IMR-90 (cell line): ENCODE measurements at regions not wholly inside any gene's neighbourhood (a gene's known extent, or its start where the extent isn't known, plus 50 kb on each side); places are given as distances from the start of the nearest gene placed in this dataset.

Experiments used
- ATAC-seq: fragments of 200-7000 bp; cut with Tn5 transposase; 2 replicates; pipeline ENCODE4 v1.9.1; 2020; ENCODE audit warnings: low read depth, mild to moderate bottlenecking, moderate library complexity
- BruUV-seq: library from RNA; stranded (reverse); fragments of 400-500 nt; replicated peaks from 2 replicates; lab custom pipeline; 2021; lab: Mats Ljungman, UMichigan
- CTCF ChIA-PET: fragments of 300-600 bp; formaldehyde crosslinking; extraction: SDS; loops from one replicate; lab custom pipeline; 2021; ENCODE audit warnings: antibody characterized with exemption; lab: Yijun Ruan, JAX
- POLR2A ChIA-PET: fragments of 300-600 bp; sonication (Branson Sonifier 250); formaldehyde crosslinking; loops from one replicate; lab custom pipeline; 2022; ENCODE audit warnings: antibody characterized with exemption; ENCODE audit not compliant: unreplicated experiment; lab: Charles Lee
- DNase-seq: peaks from one replicate; pipeline ENCODE4 v3.0.0; 2013
- H2AFZ ChIP-seq: replicated peaks from 2 replicates; pipeline ENCODE3; 2013; ENCODE audit warnings: low read length, mild to moderate bottlenecking; ENCODE audit not compliant: poor library complexity
- H2AK5ac ChIP-seq: 2 replicates; pipeline ENCODE4 v1.6.1; 2013; ENCODE audit warnings: low read depth, low read length, inconsistent platforms
- H2AK9ac ChIP-seq: replicated peaks from 2 replicates; pipeline ENCODE3; 2013; ENCODE audit warnings: mild to moderate bottlenecking, low read depth, low read length, moderate library complexity; ENCODE audit not compliant: poor library complexity
- H2BK120ac ChIP-seq: 2 replicates; pipeline ENCODE4 v1.6.1; 2013; ENCODE audit warnings: low read depth, low read length, inconsistent platforms
- H2BK15ac ChIP-seq: 3 replicates; pipeline ENCODE4 v1.6.1; 2013; ENCODE audit warnings: low read depth, low read length, inconsistent platforms
- H2BK20ac ChIP-seq: 2 replicates; pipeline ENCODE4 v1.6.1; 2013; ENCODE audit warnings: low read depth, mild to moderate bottlenecking, inconsistent platforms, low read length, moderate library complexity
- H2BK5ac ChIP-seq: 2 replicates; pipeline ENCODE4 v1.6.1; 2013; ENCODE audit warnings: mild to moderate bottlenecking, low read depth, low read length, inconsistent platforms; ENCODE audit not compliant: poor library complexity, severe bottlenecking
- H3K14ac ChIP-seq: replicated peaks from 2 replicates; pipeline ENCODE4 v1.6.1; 2013; ENCODE audit warnings: low read depth, low read length, inconsistent platforms
- H3K18ac ChIP-seq: 2 replicates; pipeline ENCODE4 v1.6.1; 2013; ENCODE audit warnings: low read depth, low read length, control low read depth
- H3K23ac ChIP-seq: 2 replicates; pipeline ENCODE4 v1.6.1; 2013; ENCODE audit warnings: low read depth, low read length, inconsistent platforms
- H3K27ac ChIP-seq: 2 replicates; pipeline ENCODE4 v1.5.1; 2013; ENCODE audit warnings: mild to moderate bottlenecking, control low read depth, low read length; ENCODE audit not compliant: insufficient read depth
- H3K27me3 ChIP-seq: 2 replicates; pipeline ENCODE4 v1.6.1; 2013; ENCODE audit warnings: low read length; ENCODE audit not compliant: control insufficient read depth, insufficient read depth
- H3K36me3 ChIP-seq: 2 replicates; pipeline ENCODE4 v1.6.1; 2013; ENCODE audit warnings: low read length, mixed read lengths; ENCODE audit not compliant: control insufficient read depth, insufficient read depth
- H3K4ac ChIP-seq: 2 replicates; pipeline ENCODE4 v1.6.1; 2013; ENCODE audit warnings: low read depth, low read length, inconsistent platforms
- H3K4me1 ChIP-seq: 2 replicates; pipeline ENCODE4 v1.6.1; 2013; ENCODE audit warnings: low read length, mixed read lengths; ENCODE audit not compliant: control insufficient read depth, insufficient read depth
- H3K4me2 ChIP-seq: 2 replicates; pipeline ENCODE4 v1.6.1; 2013; ENCODE audit warnings: low read depth, mild to moderate bottlenecking, control low read depth, low read length, moderate library complexity
- H3K4me3 ChIP-seq: 2 replicates; pipeline ENCODE4 v1.5.1; 2013; ENCODE audit warnings: low read depth, mild to moderate bottlenecking, control low read depth, low read length, moderate library complexity; ENCODE audit not compliant: insufficient read depth
- H3K56ac ChIP-seq: 2 replicates; pipeline ENCODE4 v1.6.1; 2013; ENCODE audit warnings: low read length, inconsistent platforms; ENCODE audit not compliant: insufficient read depth; ENCODE audit errors: extremely low read depth
- H3K79me1 ChIP-seq, 2 experiments: 2 replicates each; pipeline ENCODE4 v1.6.1; 2013; ENCODE audit warnings: low read length in 2 of 2, inconsistent platforms in 1 of 2, low read depth in 1 of 2
- H3K9ac ChIP-seq: 2 replicates; pipeline ENCODE4 v1.6.1; 2013; ENCODE audit warnings: low read depth, low read length, control low read depth
- H3K9me1 ChIP-seq: 2 replicates; pipeline ENCODE4 v1.6.1; 2013; ENCODE audit warnings: low read length, inconsistent platforms; ENCODE audit not compliant: insufficient read depth
- H3K9me3 ChIP-seq: 2 replicates; pipeline ENCODE4 v1.6.1; 2013; ENCODE audit warnings: low read length; ENCODE audit not compliant: control insufficient read depth, insufficient read depth
- H4K20me1 ChIP-seq: 2 replicates; pipeline ENCODE4 v1.6.1; 2013; ENCODE audit warnings: low read length, inconsistent platforms; ENCODE audit not compliant: insufficient read depth
- H4K5ac ChIP-seq: 2 replicates; pipeline ENCODE4 v1.6.1; 2013; ENCODE audit warnings: mild to moderate bottlenecking, low read depth, low read length, control low read depth
- H4K8ac ChIP-seq, 2 experiments: 2 replicates each; pipeline ENCODE4 v1.6.1; 2013; ENCODE audit warnings: low read depth in 2 of 2, low read length in 2 of 2, control low read depth in 1 of 2, inconsistent platforms in 1 of 2
- H4K91ac ChIP-seq: 2 replicates; pipeline ENCODE4 v1.6.1; 2013; ENCODE audit warnings: low read depth, low read length, inconsistent platforms; ENCODE audit not compliant: insufficient read depth
- CHD1 ChIP-seq: IDR thresholded peaks from 2 replicates; pipeline ENCODE4 v1.6.1; 2012; ENCODE audit warnings: low read depth, low read length, improper control_type of control experiment
- MAFK ChIP-seq: IDR thresholded peaks from 2 replicates; pipeline ENCODE4 v1.6.1; 2012; ENCODE audit warnings: low read depth, low read length, improper control_type of control experiment
- MAZ ChIP-seq: IDR thresholded peaks from 2 replicates; pipeline ENCODE4 v1.6.1; 2012; ENCODE audit warnings: low read depth, mild to moderate bottlenecking, low read length, improper control_type of control experiment, moderate library complexity, borderline replicate concordance
- NFE2L2 ChIP-seq: fragments of 150-350 bp; IDR thresholded peaks from 2 replicates; pipeline ENCODE4 v1.6.1; 2016; ENCODE audit warnings: low read depth, mild to moderate bottlenecking, low read length
- POLR2A ChIP-seq: IDR thresholded peaks from 2 replicates; pipeline ENCODE4 v1.6.1; 2012; ENCODE audit warnings: mild to moderate bottlenecking, low read depth, low read length
- RFX5 ChIP-seq: IDR thresholded peaks from 2 replicates; pipeline ENCODE4 v1.8.0; 2012; ENCODE audit warnings: low read depth, mild to moderate bottlenecking, low read length, moderate library complexity
- SMC3 ChIP-seq: fragments of 150-350 bp; IDR thresholded peaks from 2 replicates; pipeline ENCODE4 v1.6.1; 2016; ENCODE audit warnings: low read depth, mild to moderate bottlenecking, antibody characterized with exemption, low read length, moderate library complexity
- WGBS, 2 experiments: methylation state at CpG; one replicate each; pipeline versions ENCODE4 v1.1.5 to v1.1.7; 2013; ENCODE audit warnings: missing lambda C conversion rate in 2 of 2; ENCODE audit not compliant: insufficient read length in 1 of 2; ENCODE audit errors: extremely low coverage in 2 of 2; 5-methylcytosine and 5-hydroxymethylcytosine counted together
- dilution Hi-C: fragments of 300-500 bp; cut with HindIII; formaldehyde crosslinking; loops from one replicate; pipeline ENCODE4 v1.14.3; 2018; ENCODE audit warnings: low sequenced_read_pairs; ENCODE audit not compliant: unreplicated experiment
- in situ Hi-C: fragments of 300-500 bp; cut with MboI; formaldehyde crosslinking; loops from 3 replicates; pipeline ENCODE4 v1.14.3; 2019; ENCODE audit warnings: low sequenced_read_pairs, inconsistent platforms, mixed read lengths
- intact Hi-C: fragments of 100-400 bp; cut with micrococcal nuclease; formaldehyde crosslinking; loops from 2 replicates; pipeline ENCODE4 v1.10.0; 2022
- TF ChIP-seq, protein P1 (sequence below): conservative IDR thresholded peaks from 2 replicates; pipeline ENCODE4 v1.5.1; 2012; ENCODE audit warnings: mild to moderate bottlenecking, low read depth, low read length, improper control_type of control experiment
- TF ChIP-seq, protein P2 (sequence below): fragments of 150-350 bp; IDR thresholded peaks from 2 replicates; pipeline ENCODE4 v1.6.1; 2017; ENCODE audit warnings: mild to moderate bottlenecking, antibody characterized with exemption, low read length, low read depth
- TF ChIP-seq, protein P3 (sequence below): fragments of 150-350 bp; IDR thresholded peaks from 2 replicates; pipeline ENCODE4 v1.6.1; 2016; ENCODE audit warnings: low read depth, mild to moderate bottlenecking, low read length, moderate library complexity, borderline replicate concordance

DNA sequence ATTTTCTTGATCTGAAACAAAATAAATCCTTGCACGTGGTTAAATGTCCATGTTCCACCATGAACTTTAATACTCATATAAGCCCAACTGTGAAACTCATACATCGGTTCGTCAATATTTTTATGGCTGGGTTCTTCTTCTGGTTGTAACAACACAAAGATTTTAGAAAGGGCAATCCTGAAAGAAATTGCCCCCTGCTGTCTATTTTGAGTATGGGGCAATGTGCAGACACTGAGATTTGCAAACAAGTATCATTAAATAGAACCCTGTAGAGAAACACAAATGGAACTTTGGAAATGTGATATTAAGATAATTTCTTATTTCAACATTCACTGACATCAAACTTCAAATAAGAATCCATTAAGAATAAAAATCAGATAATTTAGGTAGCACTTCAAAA is 80.2 kb upstream of the PHACTR1 start:
- no TSS peak for BruUV-seq
- H2AK9ac ChIP-seq, result no peak overlapping the region
- H2BK120ac ChIP-seq, result no peak overlapping the region
- no peak overlapping the region for H3K4me2 ChIP-seq
- H2AFZ ChIP-seq, result no peak overlapping the region
- H3K18ac ChIP-seq, result no peak overlapping the region
- ATAC-seq, result no peak
- no peaks in the 10 kb centered on the region for H3K9me1 ChIP-seq
- H2AK5ac ChIP-seq, result no peak overlapping the region
- no peak overlapping the region for H3K9ac ChIP-seq
- H2BK20ac ChIP-seq, result no peak overlapping the region
- dilution Hi-C loops, result no loop called here
- H3K56ac ChIP-seq, result no peak overlapping the region
- H3K14ac ChIP-seq, result no peak overlapping the region
- H3K4ac ChIP-seq, result no peak overlapping the region
- no peak overlapping the region for H4K91ac ChIP-seq
- no peaks in the 10 kb centered on the region for H3K79me1 ChIP-seq
- no peak overlapping the region for H2BK5ac ChIP-seq
- no peak overlapping the region for H2BK15ac ChIP-seq
- no peak overlapping the region for H3K4me3 ChIP-seq
- DNase-seq, result no peak
- no peaks in the 10 kb centered on the region for H3K36me3 ChIP-seq
- no peaks in the 10 kb centered on the region for H3K9me3 ChIP-seq
- H3K4me1 ChIP-seq, result no peaks in the 10 kb centered on the region
- POLR2A ChIA-PET, result no interaction called here
- in situ Hi-C loops, result loop anchor here (25.0 kb wide), 1 partner anchor 251 kb away; no protein-coding TSS in a partner anchor
- no peak overlapping the region for H3K27ac ChIP-seq
- intact Hi-C loops, result loop anchor here (10.0 kb wide), 1 partner anchor 698 kb away; no protein-coding TSS in a partner anchor
- no peak overlapping the region for H3K23ac ChIP-seq
- H3K27me3 ChIP-seq, result no peaks in the 10 kb centered on the region
- no peak overlapping the region for H4K5ac ChIP-seq
- TF ChIP-seq, protein P1, sequence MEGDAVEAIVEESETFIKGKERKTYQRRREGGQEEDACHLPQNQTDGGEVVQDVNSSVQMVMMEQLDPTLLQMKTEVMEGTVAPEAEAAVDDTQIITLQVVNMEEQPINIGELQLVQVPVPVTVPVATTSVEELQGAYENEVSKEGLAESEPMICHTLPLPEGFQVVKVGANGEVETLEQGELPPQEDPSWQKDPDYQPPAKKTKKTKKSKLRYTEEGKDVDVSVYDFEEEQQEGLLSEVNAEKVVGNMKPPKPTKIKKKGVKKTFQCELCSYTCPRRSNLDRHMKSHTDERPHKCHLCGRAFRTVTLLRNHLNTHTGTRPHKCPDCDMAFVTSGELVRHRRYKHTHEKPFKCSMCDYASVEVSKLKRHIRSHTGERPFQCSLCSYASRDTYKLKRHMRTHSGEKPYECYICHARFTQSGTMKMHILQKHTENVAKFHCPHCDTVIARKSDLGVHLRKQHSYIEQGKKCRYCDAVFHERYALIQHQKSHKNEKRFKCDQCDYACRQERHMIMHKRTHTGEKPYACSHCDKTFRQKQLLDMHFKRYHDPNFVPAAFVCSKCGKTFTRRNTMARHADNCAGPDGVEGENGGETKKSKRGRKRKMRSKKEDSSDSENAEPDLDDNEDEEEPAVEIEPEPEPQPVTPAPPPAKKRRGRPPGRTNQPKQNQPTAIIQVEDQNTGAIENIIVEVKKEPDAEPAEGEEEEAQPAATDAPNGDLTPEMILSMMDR, result no peak; the same call in 1 of the 2 replicates
- TF ChIP-seq, protein P2, sequence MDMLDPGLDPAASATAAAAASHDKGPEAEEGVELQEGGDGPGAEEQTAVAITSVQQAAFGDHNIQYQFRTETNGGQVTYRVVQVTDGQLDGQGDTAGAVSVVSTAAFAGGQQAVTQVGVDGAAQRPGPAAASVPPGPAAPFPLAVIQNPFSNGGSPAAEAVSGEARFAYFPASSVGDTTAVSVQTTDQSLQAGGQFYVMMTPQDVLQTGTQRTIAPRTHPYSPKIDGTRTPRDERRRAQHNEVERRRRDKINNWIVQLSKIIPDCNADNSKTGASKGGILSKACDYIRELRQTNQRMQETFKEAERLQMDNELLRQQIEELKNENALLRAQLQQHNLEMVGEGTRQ, result no peak
- TF ChIP-seq NFE2L2, result no peak
- TF ChIP-seq CHD1, result no peak
- no peak for TF ChIP-seq SMC3
- TF ChIP-seq RFX5, result no peak
- TF ChIP-seq MAFK, result no peak
- TF ChIP-seq MAZ, result no peak
- TF ChIP-seq, protein P3, sequence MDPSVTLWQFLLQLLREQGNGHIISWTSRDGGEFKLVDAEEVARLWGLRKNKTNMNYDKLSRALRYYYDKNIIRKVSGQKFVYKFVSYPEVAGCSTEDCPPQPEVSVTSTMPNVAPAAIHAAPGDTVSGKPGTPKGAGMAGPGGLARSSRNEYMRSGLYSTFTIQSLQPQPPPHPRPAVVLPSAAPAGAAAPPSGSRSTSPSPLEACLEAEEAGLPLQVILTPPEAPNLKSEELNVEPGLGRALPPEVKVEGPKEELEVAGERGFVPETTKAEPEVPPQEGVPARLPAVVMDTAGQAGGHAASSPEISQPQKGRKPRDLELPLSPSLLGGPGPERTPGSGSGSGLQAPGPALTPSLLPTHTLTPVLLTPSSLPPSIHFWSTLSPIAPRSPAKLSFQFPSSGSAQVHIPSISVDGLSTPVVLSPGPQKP, result no peak
- no peak for TF ChIP-seq POLR2A
- CTCF ChIA-PET, result interaction anchor here (0.7 kb wide), 1 partner anchor 257 kb away, joined by 3 read pairs; no protein-coding TSS in a partner anchor
- no peak overlapping the region for H4K8ac ChIP-seq
- no peaks in the 10 kb centered on the region for H4K20me1 ChIP-seq
- WGBS, 2 experiments, result no CpG with 5 or more reads among the region's 3 CpGs
